H1 (cell line): ENCODE measurements at regions not wholly inside any gene's neighbourhood (a gene's known extent, or its start where the extent isn't known, plus 50 kb on each side); places are given as distances from the start of the nearest gene placed in this dataset.

Experiments
- CHD1 ChIP-seq: IDR thresholded peaks from 2 replicates; pipeline ENCODE4 v1.6.1; 2012; ENCODE audit warnings: low read depth, low read length, improper control_type of control experiment
- KDM5A ChIP-seq: fragments of 200-600 bp; IDR thresholded peaks from 2 replicates; pipeline ENCODE4 v1.7.1; 2012; ENCODE audit warnings: mild to moderate bottlenecking, low read length, inconsistent platforms, mixed read lengths
- NRF1 ChIP-seq: IDR thresholded peaks from 2 replicates; pipeline ENCODE4 v1.6.1; 2011; ENCODE audit warnings: mild to moderate bottlenecking, low read depth, low read length, improper control_type of control experiment
- PHF8 ChIP-seq: fragments of 200-600 bp; sonication (generic); conservative IDR thresholded peaks from 2 replicates; pipeline ENCODE4 v1.7.1; 2012; ENCODE audit warnings: low read depth, mild to moderate bottlenecking, inconsistent platforms, low read length, moderate library complexity
- TEAD4 ChIP-seq: IDR thresholded peaks from 2 replicates; pipeline ENCODE4 v1.6.1; 2012; ENCODE audit warnings: low read depth, low read length, inconsistent platforms, mixed read lengths

DNA sequence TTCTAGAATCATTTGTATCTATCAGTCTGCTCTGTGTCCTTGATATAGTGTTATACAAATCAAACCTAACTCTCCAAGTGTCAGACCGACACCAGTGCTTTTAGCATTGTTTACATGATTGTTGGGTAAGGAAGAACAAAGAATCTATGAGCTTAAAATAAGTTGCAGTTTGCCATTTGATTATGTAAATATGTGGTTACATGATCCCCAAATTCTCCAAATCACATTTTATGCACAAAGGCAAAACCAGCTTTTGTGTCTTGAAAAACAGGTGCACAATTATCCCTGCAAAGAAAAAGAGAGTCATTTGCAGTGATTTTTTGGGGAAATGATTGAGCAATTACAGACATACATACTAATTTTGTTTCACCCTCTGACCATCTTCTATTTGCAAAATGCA is 652.6 kb upstream of the CHAC2 start (continued):
- TF ChIP-seq TEAD4 (no peak), NRF1 (no peak), CHD1 (no peak), PHF8 (no peak), KDM5A (no peak)
- TF ChIP-seq, all 59 proteins: peak for 0
